ENCODE measurements at regions not wholly inside any gene's neighbourhood (a gene's known extent, or its start where the extent isn't known, plus 50 kb on each side); places are given as distances from the start of the nearest gene placed in this dataset.

GRCh38 chr12:76274420-76275083 is 73.7 kb downstream of the BBS10 start:
- no peak for TF ChIP-seq CTCF (IDR thresholded peaks at IDR 0.05)

GRCh38 chr12:76272287-76272686 is 75.9 kb downstream of the BBS10 start:
- TF ChIP-seq CTCF (IDR thresholded peaks at IDR 0.05), result no peak

- TF ChIP-seq CTCF (IDR thresholded peaks at IDR 0.05), result no peak
These were observed 77.4 kb downstream of the BBS10 start for GRCh38 chr12:76270657-76271358.

GRCh38 chr12:76268267-76268666 is 79.9 kb downstream of the BBS10 start:
- no peak for TF ChIP-seq CTCF (IDR thresholded peaks at IDR 0.05)

- no peak for TF ChIP-seq CTCF (IDR thresholded peaks at IDR 0.05)
These were observed 81.4 kb downstream of the BBS10 start for GRCh38 chr12:76266797-76267196.

GRCh38 chr12:76265424-76266180 is 82.6 kb downstream of the BBS10 start:
- no peak for TF ChIP-seq CTCF (IDR thresholded peaks at IDR 0.05)

- TF ChIP-seq CTCF (IDR thresholded peaks at IDR 0.05), result no peak
These were observed 83.6 kb downstream of the BBS10 start for GRCh38 chr12:76264611-76265012.

Data from LNCAP (cell line).